ENCODE measurements at regions not wholly inside any gene's neighbourhood (a gene's known extent, or its start where the extent isn't known, plus 50 kb on each side); places are given as distances from the start of the nearest gene placed in this dataset.

GRCh38 chr16:79543219-79543618, 57.3 kb downstream of the MAF start:
- Histone ChIP-seq H3K36me3 (ENCODE audit: control insufficient read depth, insufficient read depth, low read length) (no peaks in the 10 kb centered on the region), H3K4me3 (replicated peaks; ENCODE audit: low read depth, low read length) (no peak overlapping the region), H3K27me3 (replicated peaks; ENCODE audit: control insufficient read depth, insufficient read depth, low read length) (no peaks in the 10 kb centered on the region; the same call in 1 of the 2 replicates)
- no peak for DNase-seq (ENCODE audit: extremely low read depth, insufficient read length)
- TF ChIP-seq, protein P1, sequence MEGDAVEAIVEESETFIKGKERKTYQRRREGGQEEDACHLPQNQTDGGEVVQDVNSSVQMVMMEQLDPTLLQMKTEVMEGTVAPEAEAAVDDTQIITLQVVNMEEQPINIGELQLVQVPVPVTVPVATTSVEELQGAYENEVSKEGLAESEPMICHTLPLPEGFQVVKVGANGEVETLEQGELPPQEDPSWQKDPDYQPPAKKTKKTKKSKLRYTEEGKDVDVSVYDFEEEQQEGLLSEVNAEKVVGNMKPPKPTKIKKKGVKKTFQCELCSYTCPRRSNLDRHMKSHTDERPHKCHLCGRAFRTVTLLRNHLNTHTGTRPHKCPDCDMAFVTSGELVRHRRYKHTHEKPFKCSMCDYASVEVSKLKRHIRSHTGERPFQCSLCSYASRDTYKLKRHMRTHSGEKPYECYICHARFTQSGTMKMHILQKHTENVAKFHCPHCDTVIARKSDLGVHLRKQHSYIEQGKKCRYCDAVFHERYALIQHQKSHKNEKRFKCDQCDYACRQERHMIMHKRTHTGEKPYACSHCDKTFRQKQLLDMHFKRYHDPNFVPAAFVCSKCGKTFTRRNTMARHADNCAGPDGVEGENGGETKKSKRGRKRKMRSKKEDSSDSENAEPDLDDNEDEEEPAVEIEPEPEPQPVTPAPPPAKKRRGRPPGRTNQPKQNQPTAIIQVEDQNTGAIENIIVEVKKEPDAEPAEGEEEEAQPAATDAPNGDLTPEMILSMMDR (IDR thresholded peaks at IDR 0.05; ENCODE audit: insufficient read depth, low read length, poor library complexity, severe bottlenecking): no peak

GRCh38 chr16:79542237-79542774, 58.2 kb downstream of the MAF start:
- H3K4me3 ChIP-seq (replicated peaks; ENCODE audit: low read depth, low read length): no peak overlapping the region
- no peaks in the 10 kb centered on the region for H3K36me3 ChIP-seq (ENCODE audit: control insufficient read depth, insufficient read depth, low read length)
- H3K27me3 ChIP-seq (replicated peaks; ENCODE audit: control insufficient read depth, insufficient read depth, low read length): no peaks in the 10 kb centered on the region; the same call in 1 of the 2 replicates
- no peak for DNase-seq (ENCODE audit: extremely low read depth, insufficient read length)
- TF ChIP-seq, protein P1 (IDR thresholded peaks at IDR 0.05; ENCODE audit: insufficient read depth, low read length, poor library complexity, severe bottlenecking): no peak

GRCh38 chr16:79540825-79541595, 59.5 kb downstream of the MAF start:
- TF ChIP-seq, protein P1 (IDR thresholded peaks at IDR 0.05; ENCODE audit: insufficient read depth, low read length, poor library complexity, severe bottlenecking): no peak
- DNase-seq (ENCODE audit: extremely low read depth, insufficient read length): no peak

GRCh38 chr16:79537584-79537983, 63.0 kb downstream of the MAF start:
- Histone ChIP-seq H3K27me3 (replicated peaks; ENCODE audit: control insufficient read depth, insufficient read depth, low read length) (no peaks in the 10 kb centered on the region; the same call in 1 of the 2 replicates), H3K4me3 (replicated peaks; ENCODE audit: low read depth, low read length) (no peak overlapping the region), H3K36me3 (ENCODE audit: control insufficient read depth, insufficient read depth, low read length) (no peaks in the 10 kb centered on the region)
- DNase-seq (ENCODE audit: extremely low read depth, insufficient read length): no peak
- TF ChIP-seq, protein P1 (IDR thresholded peaks at IDR 0.05; ENCODE audit: insufficient read depth, low read length, poor library complexity, severe bottlenecking): no peak

More at GRCh38 chr16:79540825-79541595, 59.5 kb downstream of the MAF start:
- H3K4me3 ChIP-seq (replicated peaks; ENCODE audit: low read depth, low read length): no peak overlapping the region
- no peaks in the 10 kb centered on the region for H3K36me3 ChIP-seq (ENCODE audit: control insufficient read depth, insufficient read depth, low read length)
- H3K27me3 ChIP-seq (replicated peaks; ENCODE audit: control insufficient read depth, insufficient read depth, low read length): no peaks in the 10 kb centered on the region; the same call in 1 of the 2 replicates

- H3K27me3 ChIP-seq (replicated peaks; ENCODE audit: control insufficient read depth, insufficient read depth, low read length): no peaks in the 10 kb centered on the region
- no peaks in the 10 kb centered on the region for H3K36me3 ChIP-seq (ENCODE audit: control insufficient read depth, insufficient read depth, low read length)
- no peak overlapping the region for H3K4me3 ChIP-seq (replicated peaks; ENCODE audit: low read depth, low read length)
- DNase-seq (ENCODE audit: extremely low read depth, insufficient read length): no peak
- TF ChIP-seq, protein P1 (IDR thresholded peaks at IDR 0.05; ENCODE audit: insufficient read depth, low read length, poor library complexity, severe bottlenecking): no peak
Measured at GRCh38 chr16:79536958-79537357, 63.6 kb downstream of the MAF start.
